ENCODE measurements at regions not wholly inside any gene's neighbourhood (a gene's known extent, or its start where the extent isn't known, plus 50 kb on each side); places are given as distances from the start of the nearest gene placed in this dataset.

- DNase-seq, result no peak
These were observed 292.3 kb downstream of the ZNF621 start for GRCh38 chr3:40817017-40817416.

- DNase-seq, result no peak
These were observed 296.6 kb downstream of the ZNF621 start for GRCh38 chr3:40821315-40821714.

GRCh38 chr3:40827226-40827625 is 302.5 kb downstream of the ZNF621 start:
- no peak for DNase-seq

- no peak for DNase-seq
These were observed 303.4 kb downstream of the ZNF621 start for GRCh38 chr3:40827942-40828688.

- no peak for DNase-seq
These were observed 304.1 kb downstream of the ZNF621 start for GRCh38 chr3:40828741-40829415.

- DNase-seq, result no peak
These were observed 305.1 kb downstream of the ZNF621 start for GRCh38 chr3:40829876-40830275.

- no peak for DNase-seq
These were observed 312.5 kb downstream of the ZNF621 start for GRCh38 chr3:40837300-40837699.

- DNase-seq, result no peak
These were observed 316.4 kb downstream of the ZNF621 start for GRCh38 chr3:40841131-40841530.

GRCh38 chr3:40841570-40842109 is 316.9 kb downstream of the ZNF621 start:
- no peak for DNase-seq

GRCh38 chr3:40842714-40843113 is 318.0 kb downstream of the ZNF621 start:
- no peak for DNase-seq

- no peak for DNase-seq
These were observed 318.5 kb downstream of the ZNF621 start for GRCh38 chr3:40843208-40843624.

- DNase-seq, result no peak
These were observed 319.2 kb downstream of the ZNF621 start for GRCh38 chr3:40843851-40844548.

GRCh38 chr3:40844896-40845295 is 320.1 kb downstream of the ZNF621 start:
- DNase-seq, result no peak

- no peak for DNase-seq
These were observed 320.7 kb downstream of the ZNF621 start for GRCh38 chr3:40845447-40845846.

GRCh38 chr3:40845916-40846315 is 321.2 kb downstream of the ZNF621 start:
- DNase-seq, result no peak

GRCh38 chr3:40846451-40846850 is 321.7 kb downstream of the ZNF621 start:
- peak; percentile 8 for DNase-seq

GRCh38 chr3:40847551-40847992 is 322.8 kb downstream of the ZNF621 start:
- peak; percentile 60 for DNase-seq

- DNase-seq, result peak; percentile 37
These were observed 323.7 kb downstream of the ZNF621 start for GRCh38 chr3:40848421-40848820.

- no peak for DNase-seq
These were observed 326.1 kb downstream of the ZNF621 start for GRCh38 chr3:40850861-40851260.

GRCh38 chr3:40851836-40852235 is 327.1 kb downstream of the ZNF621 start:
- DNase-seq, result no peak

- DNase-seq, result no peak
These were observed 328.0 kb downstream of the ZNF621 start for GRCh38 chr3:40852712-40853111.

GRCh38 chr3:40853474-40853873 is 328.7 kb downstream of the ZNF621 start:
- DNase-seq, result no peak

GRCh38 chr3:40855871-40856270 is 331.1 kb downstream of the ZNF621 start:
- no peak for DNase-seq

Measured in muscle of arm (tissue), 1 donor.